OCI-LY7 (cell line): ENCODE measurements at regions not wholly inside any gene's neighbourhood (a gene's known extent, or its start where the extent isn't known, plus 50 kb on each side); places are given as distances from the start of the nearest gene placed in this dataset.

Experiments used
- BruUV-seq: library from RNA; stranded (reverse); fragments of 400-500 nt; replicated peaks from 2 replicates; lab custom pipeline; 2021; lab: Mats Ljungman, UMichigan
- CTCF ChIA-PET: fragments of 300-600 bp; sonication (Branson Sonifier 250); formaldehyde crosslinking; loops from one replicate; lab custom pipeline; 2022; ENCODE audit warnings: antibody characterized with exemption; ENCODE audit not compliant: unreplicated experiment; lab: Charles Lee
- POLR2A ChIA-PET: fragments of 300-600 bp; sonication (Branson Sonifier 250); formaldehyde crosslinking; loops from one replicate; lab custom pipeline; 2022; ENCODE audit warnings: antibody characterized with exemption; lab: Charles Lee
- DNase-seq: peaks from one replicate; pipeline ENCODE4 v3.0.0-alpha.2; 2015; ENCODE audit warnings: low spot score
- H2AFZ ChIP-seq: fragments of 200-600 bp; sonication (generic), shearing (Covaris generic); 2 replicates; pipeline ENCODE4 v1.6.1; 2014; ENCODE audit warnings: mild to moderate bottlenecking, antibody characterized with exemption, low read length, moderate library complexity
- H3K27ac ChIP-seq: fragments of 200-600 bp; sonication (generic); 2 replicates; pipeline ENCODE4 v1.5.1; 2014; ENCODE audit warnings: mixed run types, low read depth, mild to moderate bottlenecking, moderate library complexity, low read length, inconsistent platforms; ENCODE audit not compliant: poor library complexity, severe bottlenecking
- H3K36me3 ChIP-seq: fragments of 200-600 bp; sonication (generic); 2 replicates; pipeline ENCODE4 v1.6.1; 2014; ENCODE audit warnings: mild to moderate bottlenecking, antibody characterized with exemption, low read length, moderate library complexity, mixed read lengths; ENCODE audit not compliant: insufficient read depth
- H3K4me1 ChIP-seq: fragments of 200-600 bp; sonication (generic); 2 replicates; pipeline ENCODE4 v1.5.1; 2014; ENCODE audit warnings: mild to moderate bottlenecking, low read length; ENCODE audit not compliant: insufficient read depth, poor library complexity, severe bottlenecking
- H3K4me2 ChIP-seq: fragments of 200-600 bp; sonication (generic); 2 replicates; pipeline ENCODE4 v1.6.1; 2014; ENCODE audit warnings: mild to moderate bottlenecking, low read length
- H3K4me3 ChIP-seq: fragments of 200-600 bp; sonication (generic); 2 replicates; pipeline ENCODE4 v1.5.1; 2014; ENCODE audit warnings: mild to moderate bottlenecking, low read depth, low read length; ENCODE audit not compliant: poor library complexity, severe bottlenecking
- H3K79me2 ChIP-seq: fragments of 200-600 bp; sonication (generic); 2 replicates; pipeline ENCODE4 v1.6.1; 2016; ENCODE audit warnings: low read depth, mild to moderate bottlenecking, low read length, moderate library complexity, mixed read lengths; ENCODE audit not compliant: insufficient read depth
- H3K9me2 ChIP-seq: fragments of 200-600 bp; sonication (generic); 2 replicates; pipeline ENCODE4 v1.6.1; 2016; ENCODE audit warnings: mild to moderate bottlenecking, low read length, mixed read lengths; ENCODE audit not compliant: insufficient read depth
- H3K9me3 ChIP-seq: fragments of 200-600 bp; sonication (generic); 2 replicates; pipeline ENCODE4 v1.6.1; 2014; ENCODE audit warnings: mild to moderate bottlenecking, mixed run types, low read length, mixed read lengths
- H4K20me1 ChIP-seq: fragments of 200-600 bp; sonication (generic); 2 replicates; pipeline ENCODE4 v1.6.1; 2014; ENCODE audit warnings: mild to moderate bottlenecking, antibody characterized with exemption, low read length, moderate library complexity, mixed read lengths; ENCODE audit not compliant: insufficient read depth
- EZH2phosphoT487 ChIP-seq: fragments of 200-600 bp; sonication (generic); IDR thresholded peaks from 2 replicates; pipeline ENCODE4 v1.6.1; 2018; ENCODE audit warnings: low read depth, borderline replicate concordance, mild to moderate bottlenecking, mixed run types, antibody characterized with exemption, low read length, moderate library complexity, mixed read lengths
- intact Hi-C: fragments of 100-400 bp; cut with micrococcal nuclease; formaldehyde crosslinking; loops from one replicate; pipeline ENCODE4 v1.10.0; 2022; ENCODE audit not compliant: unreplicated experiment
- TF ChIP-seq, protein P1 (sequence below): fragments of 200-600 bp; sonication (generic); conservative IDR thresholded peaks from 2 replicates; pipeline ENCODE4 v1.5.1; 2014; ENCODE audit warnings: mild to moderate bottlenecking, antibody characterized with exemption, low read length, moderate library complexity, mixed read lengths

DNA sequence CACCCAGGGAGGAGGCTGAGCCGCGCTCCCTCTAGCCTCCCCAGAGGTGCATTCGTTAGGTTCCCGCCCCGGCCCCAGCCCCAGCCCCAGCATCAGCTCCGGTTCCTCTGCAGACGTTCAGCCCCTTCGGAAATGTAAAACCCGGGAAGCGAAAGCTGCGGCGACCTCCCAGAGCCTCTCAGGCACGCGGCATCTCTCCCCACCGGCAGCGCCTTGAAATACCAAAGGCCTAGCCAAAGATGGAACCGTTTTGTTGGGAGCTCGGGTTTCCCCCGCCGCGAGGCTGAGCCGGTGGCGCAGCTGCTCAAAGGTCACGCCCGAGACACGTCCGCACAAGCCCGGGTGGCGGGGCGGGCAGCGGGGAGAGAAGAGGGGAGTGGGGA lies 77.8 kb upstream of the HES1 start:
- CTCF ChIA-PET: interaction anchor here (0.6 kb wide), 2 partner anchors 43 to 368 kb away, joined by 3 to 9 read pairs; no protein-coding TSS in a partner anchor

DNA sequence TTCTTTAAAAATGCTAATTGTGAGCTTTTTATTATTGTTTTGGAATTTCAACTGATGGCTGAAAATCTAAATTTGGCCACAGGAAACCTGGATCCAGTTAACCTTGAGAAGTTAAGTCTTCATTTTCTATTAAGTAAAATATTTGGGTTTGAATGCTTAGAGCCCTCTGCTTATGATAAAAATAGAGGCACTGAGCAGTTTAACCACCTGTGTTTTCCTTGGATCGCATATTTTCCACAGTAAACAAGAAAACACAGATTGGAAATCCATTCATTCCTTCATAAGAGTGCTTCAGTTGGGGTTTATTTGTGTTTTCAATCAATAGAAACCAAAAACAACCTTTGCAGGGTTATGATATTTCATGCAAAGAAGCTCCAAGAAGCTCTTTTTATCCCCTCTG lies 77.2 kb upstream of the HES1 start:
- intact Hi-C loops: no loop called here
- no TSS peak for BruUV-seq
- peak overlapping the region; percentile 62 for H3K4me2 ChIP-seq
- CTCF ChIA-PET: interaction anchor here (0.6 to 1.7 kb wide), 3 partner anchors 12 to 368 kb away, joined by 3 to 9 read pairs (median 4); no protein-coding TSS in a partner anchor
- no peaks in the 10 kb centered on the region for H4K20me1 ChIP-seq
- no peak overlapping the region for H3K27ac ChIP-seq
- DNase-seq: no peak
- H3K4me3 ChIP-seq: peak overlapping the region; percentile 49
- POLR2A ChIA-PET: interaction anchor here (0.6 to 2.9 kb wide), 36 partner anchors 9 to 1077 kb away, joined by 3 to 16 read pairs (median 4); partner anchors contain the start of gene HES1
- no peaks in the 10 kb centered on the region for H3K79me2 ChIP-seq
- TF ChIP-seq EZH2phosphoT487: no peak
- TF ChIP-seq, protein P1, sequence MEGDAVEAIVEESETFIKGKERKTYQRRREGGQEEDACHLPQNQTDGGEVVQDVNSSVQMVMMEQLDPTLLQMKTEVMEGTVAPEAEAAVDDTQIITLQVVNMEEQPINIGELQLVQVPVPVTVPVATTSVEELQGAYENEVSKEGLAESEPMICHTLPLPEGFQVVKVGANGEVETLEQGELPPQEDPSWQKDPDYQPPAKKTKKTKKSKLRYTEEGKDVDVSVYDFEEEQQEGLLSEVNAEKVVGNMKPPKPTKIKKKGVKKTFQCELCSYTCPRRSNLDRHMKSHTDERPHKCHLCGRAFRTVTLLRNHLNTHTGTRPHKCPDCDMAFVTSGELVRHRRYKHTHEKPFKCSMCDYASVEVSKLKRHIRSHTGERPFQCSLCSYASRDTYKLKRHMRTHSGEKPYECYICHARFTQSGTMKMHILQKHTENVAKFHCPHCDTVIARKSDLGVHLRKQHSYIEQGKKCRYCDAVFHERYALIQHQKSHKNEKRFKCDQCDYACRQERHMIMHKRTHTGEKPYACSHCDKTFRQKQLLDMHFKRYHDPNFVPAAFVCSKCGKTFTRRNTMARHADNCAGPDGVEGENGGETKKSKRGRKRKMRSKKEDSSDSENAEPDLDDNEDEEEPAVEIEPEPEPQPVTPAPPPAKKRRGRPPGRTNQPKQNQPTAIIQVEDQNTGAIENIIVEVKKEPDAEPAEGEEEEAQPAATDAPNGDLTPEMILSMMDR: no peak
- no peaks in the 10 kb centered on the region for H3K9me2 ChIP-seq
- H3K4me1 ChIP-seq: peaks cover 22% of the 10 kb centered on the region
- peak overlapping the region; percentile 89 for H2AFZ ChIP-seq
- no peaks in the 10 kb centered on the region for H3K36me3 ChIP-seq
- no peaks in the 10 kb centered on the region for H3K9me3 ChIP-seq

More for the DNA sequence above, 77.8 kb upstream of the HES1 start:
- Histone ChIP-seq H3K79me2 (no peaks in the 10 kb centered on the region), H3K4me3 (peak overlapping the region; percentile 49), H3K27ac (no peak overlapping the region), H2AFZ (peak overlapping the region; percentile 46), H3K9me3 (no peaks in the 10 kb centered on the region), H3K9me2 (no peaks in the 10 kb centered on the region), H3K4me1 (peaks cover 18% of the 10 kb centered on the region), H3K36me3 (no peaks in the 10 kb centered on the region), H4K20me1 (no peaks in the 10 kb centered on the region), H3K4me2 (peak overlapping the region; percentile 62)
- TF ChIP-seq, protein P1: no peak
- TF ChIP-seq EZH2phosphoT487: no peak
- POLR2A ChIA-PET: interaction anchor here (0.6 to 2.9 kb wide), 28 partner anchors 9 to 1076 kb away, joined by 3 to 16 read pairs (median 4); partner anchors contain the start of gene HES1
- DNase-seq: peak; percentile 67
- no TSS peak for BruUV-seq
- intact Hi-C loops: no loop called here

DNA sequence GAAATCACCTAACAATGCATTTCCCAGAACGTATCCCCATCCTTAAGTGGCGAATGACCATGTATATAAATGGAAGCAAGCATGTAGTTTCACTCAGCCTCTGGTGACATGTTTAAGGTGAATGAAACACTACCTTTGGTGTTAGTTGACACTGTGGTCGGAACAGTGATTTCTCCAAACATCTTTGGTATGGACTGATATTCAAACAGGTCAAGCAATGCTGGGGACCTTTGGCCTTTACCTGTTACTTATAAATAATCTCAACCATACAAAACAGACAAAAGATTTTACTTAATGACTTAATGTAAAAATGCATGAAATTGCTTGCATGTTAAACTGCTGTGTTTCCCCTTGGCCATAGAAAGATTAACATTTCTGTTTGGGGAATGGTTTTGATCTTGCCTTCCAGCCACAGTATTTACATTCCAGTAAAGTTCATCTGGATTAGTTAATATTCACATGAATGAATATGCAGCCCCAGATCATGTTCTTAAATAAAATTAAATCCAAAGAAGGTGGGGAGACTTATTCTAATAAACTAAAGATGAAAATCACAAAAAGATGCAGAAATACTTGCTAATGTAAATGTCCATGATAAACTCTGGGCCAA lies 74.4 kb upstream of the HES1 start:
- POLR2A ChIA-PET: no interaction called here
- BruUV-seq: no TSS peak
- intact Hi-C loops: no loop called here
- Histone ChIP-seq H3K79me2 (no peaks in the 10 kb centered on the region), H3K4me2 (no peak overlapping the region), H3K27ac (no peak overlapping the region), H3K36me3 (no peaks in the 10 kb centered on the region), H3K4me1 (peaks cover 38% of the 10 kb centered on the region), H2AFZ (no peak overlapping the region), H3K4me3 (no peak overlapping the region), H4K20me1 (no peaks in the 10 kb centered on the region), H3K9me2 (no peaks in the 10 kb centered on the region), H3K9me3 (peaks cover 6% of the 10 kb centered on the region)
- DNase-seq: no peak
- CTCF ChIA-PET: no interaction called here
- TF ChIP-seq, protein P1: no peak
- no peak for TF ChIP-seq EZH2phosphoT487
